ENCODE measurements at regions not wholly inside any gene's neighbourhood (a gene's known extent, or its start where the extent isn't known, plus 50 kb on each side); places are given as distances from the start of the nearest gene placed in this dataset.
"Not testable (repeated sequence)": the region's sequence is repeated elsewhere in the genome, so short reads cannot be mapped to it uniquely, and the experiment has no call there.

GRCh38 chr10:18886102-18886501 is 162.5 kb upstream of the MALRD1 start:
- DNase-seq (ENCODE audit: low spot score) = no peak
- ATAC-seq (ENCODE audit: low FRiP score) = no peak
- TF ChIP-seq CTCF (IDR thresholded peaks at IDR 0.05) = no peak

GRCh38 chr10:18906636-18907035 is 142.0 kb upstream of the MALRD1 start:
- no peak for ATAC-seq (ENCODE audit: low FRiP score)
- DNase-seq (ENCODE audit: low spot score) = no peak
- TF ChIP-seq CTCF (IDR thresholded peaks at IDR 0.05) = no peak

GRCh38 chr10:18917431-18917830 is 131.2 kb upstream of the MALRD1 start:
- not testable (repeated sequence) for DNase-seq (ENCODE audit: low spot score); ATAC-seq (ENCODE audit: low FRiP score)

GRCh38 chr10:18918532-18918931 is 130.1 kb upstream of the MALRD1 start:
- DNase-seq (ENCODE audit: low spot score) (no peak), ATAC-seq (ENCODE audit: low FRiP score) (no peak)
- TF ChIP-seq CTCF (IDR thresholded peaks at IDR 0.05) = no peak

GRCh38 chr10:18949391-18949790 is 99.2 kb upstream of the MALRD1 start:
- ATAC-seq (ENCODE audit: low FRiP score) = no peak

GRCh38 chr10:18951072-18951823 is 97.4 kb upstream of the MALRD1 start:
- not testable (repeated sequence) for ATAC-seq (ENCODE audit: low FRiP score); DNase-seq (ENCODE audit: low spot score)

More at GRCh38 chr10:18949391-18949790, 99.2 kb upstream of the MALRD1 start:
- DNase-seq (ENCODE audit: low spot score) = no peak
- no peak for TF ChIP-seq CTCF (IDR thresholded peaks at IDR 0.05)

GRCh38 chr10:18955061-18955460 is 93.5 kb upstream of the MALRD1 start:
- ATAC-seq (ENCODE audit: low FRiP score) = no peak
- no peak for DNase-seq (ENCODE audit: low spot score)
- TF ChIP-seq CTCF (IDR thresholded peaks at IDR 0.05) = no peak

GRCh38 chr10:18959369-18959768 is 89.2 kb upstream of the MALRD1 start:
- DNase-seq (ENCODE audit: low spot score) (no peak), ATAC-seq (ENCODE audit: low FRiP score) (no peak)
- no peak for TF ChIP-seq CTCF (IDR thresholded peaks at IDR 0.05)

All from omental fat pad (tissue), 3 donors.